GM19397 (cell line): ENCODE measurements at regions not wholly inside any gene's neighbourhood (a gene's known extent, or its start where the extent isn't known, plus 50 kb on each side); places are given as distances from the start of the nearest gene placed in this dataset.
"Not testable (repeated sequence)": the region's sequence is repeated elsewhere in the genome, so short reads cannot be mapped to it uniquely, and the experiment has no call there.

Experiments
- ATAC-seq: cut with Tn5 transposase; IDR thresholded peaks from one replicate; pipeline ENCODE4 v1.9.1; 2021; ENCODE audit warnings: mild to moderate bottlenecking, moderate library complexity; ENCODE audit not compliant: unreplicated experiment

DNA sequence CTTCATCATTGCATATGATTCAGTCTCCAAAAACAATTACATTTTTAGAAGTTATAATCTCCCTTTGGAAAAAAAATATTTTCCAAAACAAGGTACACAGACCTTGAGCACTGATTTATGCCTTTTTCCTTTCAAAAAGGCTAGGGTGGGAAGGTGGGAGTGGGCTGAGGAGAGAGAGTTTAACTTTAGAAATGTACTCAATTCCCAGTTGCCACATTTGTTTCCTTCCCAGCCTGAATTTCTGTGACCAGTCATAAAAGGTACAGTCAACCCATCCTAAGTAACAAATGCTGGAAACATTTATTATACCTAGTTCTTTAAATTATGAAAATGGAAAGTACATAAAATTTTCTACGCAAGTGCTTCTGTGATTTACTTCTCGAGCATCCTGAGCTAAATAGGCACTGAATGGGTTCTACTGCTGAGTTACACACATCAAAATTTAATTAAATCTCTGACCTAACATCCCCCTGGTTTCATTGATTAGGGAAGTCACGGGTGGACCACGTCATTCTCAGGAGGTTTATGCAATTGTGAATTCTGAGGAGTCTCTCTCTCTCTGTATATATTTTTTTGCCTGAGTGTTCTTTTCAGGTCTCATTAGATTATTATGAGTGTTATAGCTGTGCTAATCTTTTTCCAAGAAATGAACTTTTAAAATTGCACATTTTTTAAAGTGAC, 371.8 kb downstream of the BTG1 start:
- ATAC-seq, result no peak

DNA sequence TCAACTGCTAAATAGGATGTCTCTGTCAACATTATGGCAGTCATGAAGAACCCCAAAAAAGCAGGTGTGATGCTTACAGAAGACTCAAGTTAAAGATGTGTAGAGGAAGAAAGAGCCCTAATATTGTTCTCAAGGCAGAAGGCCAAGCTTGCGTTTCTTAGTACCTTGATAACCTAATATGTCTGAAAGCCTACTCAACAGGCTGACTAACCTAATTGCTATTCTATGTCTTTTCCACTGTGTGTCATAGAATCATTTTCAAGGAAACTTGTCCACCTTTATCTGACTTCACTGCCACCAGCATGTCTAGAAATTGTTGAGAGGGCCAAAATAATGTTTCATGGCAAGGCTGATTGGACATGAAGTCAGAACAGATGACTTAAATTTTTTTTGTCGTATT, 373.2 kb downstream of the BTG1 start:
- no peak for ATAC-seq

DNA sequence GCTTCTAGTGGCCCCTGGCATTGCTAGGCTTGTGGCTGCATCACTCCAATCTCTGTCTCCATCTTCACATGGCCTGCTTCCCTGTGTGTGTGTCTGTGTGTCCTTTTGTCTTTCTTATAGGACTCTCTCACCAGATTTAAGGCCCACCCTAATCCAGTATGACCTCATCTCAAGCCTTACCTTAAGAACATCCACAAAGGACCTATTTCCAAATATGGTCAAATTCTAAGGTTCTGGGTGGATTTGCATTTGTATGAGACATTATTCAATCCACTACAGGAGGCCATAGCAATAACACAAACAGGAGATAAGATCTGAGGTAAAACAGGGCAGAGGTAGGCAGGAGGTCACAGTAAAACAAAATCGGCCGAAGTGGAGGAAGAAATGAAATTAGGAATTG, 375.9 kb downstream of the BTG1 start:
- no peak for ATAC-seq

DNA sequence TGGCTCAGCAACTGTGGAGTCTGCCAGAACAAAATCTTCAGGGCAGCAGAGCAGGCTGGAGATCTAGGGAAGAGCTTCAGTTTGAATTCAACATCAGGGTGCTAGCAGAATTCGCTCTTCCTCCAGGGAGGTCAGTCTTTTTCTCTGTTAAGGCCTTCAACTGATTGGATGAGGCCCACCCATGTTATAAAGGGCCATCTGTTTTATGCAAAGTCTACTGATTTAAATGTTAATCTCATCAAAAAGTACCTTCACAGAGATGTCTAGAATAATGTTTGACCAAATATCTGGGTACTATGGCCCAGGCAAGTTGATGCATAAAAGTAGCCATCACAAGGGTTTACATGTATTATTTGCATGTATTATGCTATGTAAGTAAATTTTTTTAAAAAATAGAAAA, 378.4 kb downstream of the BTG1 start:
- no peak for ATAC-seq

DNA sequence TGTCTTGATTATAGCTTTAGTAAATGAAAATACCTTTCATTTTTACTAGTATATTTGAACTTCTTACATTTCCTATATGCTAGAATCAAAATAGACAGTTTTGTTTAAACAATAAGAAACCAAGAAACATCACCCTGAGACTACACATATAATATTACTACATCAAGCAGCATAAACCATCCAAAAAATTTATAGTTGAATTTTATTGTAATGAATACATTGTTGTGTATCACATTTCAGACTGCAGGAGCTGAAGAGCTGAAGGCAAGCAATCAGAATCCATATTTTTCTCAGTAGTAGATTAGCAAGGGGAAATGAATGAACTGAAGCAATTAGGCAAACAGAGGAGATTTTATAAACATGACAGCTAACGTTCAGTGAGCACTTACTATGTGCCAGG, 379.2 kb downstream of the BTG1 start:
- no peak for ATAC-seq

DNA sequence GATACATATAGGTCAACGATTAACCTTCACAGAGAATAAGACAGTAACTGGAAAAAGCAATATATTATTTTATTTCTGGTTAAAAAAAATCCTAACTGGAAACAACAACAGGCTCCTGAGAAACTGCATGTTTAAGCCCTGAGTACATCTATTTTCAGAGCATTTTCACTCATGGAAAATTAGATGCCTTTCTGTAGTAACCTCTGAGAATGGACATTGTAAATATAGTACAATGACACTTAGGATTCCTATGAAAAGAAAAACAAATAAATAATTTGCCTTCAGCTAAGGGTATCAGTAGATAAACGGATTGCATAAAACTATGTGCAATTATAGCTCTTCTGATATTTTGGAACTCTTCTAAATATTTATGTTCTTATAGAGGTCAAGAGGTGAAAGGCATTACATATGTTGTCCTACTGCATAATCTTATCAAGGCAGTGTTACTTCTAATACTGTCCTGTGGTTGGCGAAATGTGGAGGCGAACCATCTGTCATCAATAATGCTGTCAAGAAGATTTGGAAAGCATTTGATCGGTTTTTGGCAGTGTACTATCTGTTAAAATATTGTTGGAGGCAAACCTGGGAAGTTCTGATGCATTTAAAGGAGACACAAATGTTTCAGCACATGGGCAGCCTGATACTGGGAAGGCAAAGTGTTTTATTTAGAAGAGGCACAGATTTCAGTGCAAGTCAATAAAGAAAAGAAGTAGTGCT, 381.8 kb downstream of the BTG1 start:
- no peak for ATAC-seq

DNA sequence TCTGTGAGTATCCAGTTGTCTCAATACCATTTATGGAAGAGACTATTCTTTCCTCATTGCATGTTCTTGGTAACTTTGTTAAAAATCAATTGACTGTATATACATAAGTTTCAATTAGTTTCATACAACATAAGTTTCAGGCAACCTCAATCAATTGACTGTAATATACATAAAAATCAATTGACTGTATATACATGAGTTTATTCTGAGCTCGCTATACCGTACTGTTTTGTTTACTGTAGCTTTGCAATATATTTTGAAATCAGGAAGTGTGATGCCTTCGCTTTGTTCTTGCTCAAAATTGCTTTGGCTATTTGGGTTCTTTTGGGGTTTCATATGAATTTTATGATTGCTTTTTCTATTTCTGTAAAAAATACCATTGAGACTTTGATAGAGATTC, 392.0 kb downstream of the BTG1 start:
- no peak for ATAC-seq

DNA sequence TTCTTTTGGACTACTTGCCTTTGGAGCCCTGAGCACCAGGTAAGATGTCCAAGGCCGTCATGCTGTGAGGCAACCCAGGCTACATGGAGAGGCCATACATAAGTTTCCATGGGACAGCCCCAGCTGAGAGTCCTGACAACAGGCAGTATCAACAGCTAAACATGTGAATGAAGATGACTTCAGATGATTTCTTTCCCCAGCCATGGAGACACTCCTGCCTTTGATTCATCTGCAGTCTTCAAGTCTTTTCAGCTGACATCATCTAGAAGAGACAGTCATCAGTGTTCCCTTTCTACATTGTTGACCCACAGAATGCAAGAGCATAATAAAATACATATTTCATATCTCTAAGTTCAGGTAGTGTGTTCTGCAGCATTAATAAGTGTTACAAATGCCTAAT, 398.7 kb downstream of the BTG1 start:
- no peak for ATAC-seq

DNA sequence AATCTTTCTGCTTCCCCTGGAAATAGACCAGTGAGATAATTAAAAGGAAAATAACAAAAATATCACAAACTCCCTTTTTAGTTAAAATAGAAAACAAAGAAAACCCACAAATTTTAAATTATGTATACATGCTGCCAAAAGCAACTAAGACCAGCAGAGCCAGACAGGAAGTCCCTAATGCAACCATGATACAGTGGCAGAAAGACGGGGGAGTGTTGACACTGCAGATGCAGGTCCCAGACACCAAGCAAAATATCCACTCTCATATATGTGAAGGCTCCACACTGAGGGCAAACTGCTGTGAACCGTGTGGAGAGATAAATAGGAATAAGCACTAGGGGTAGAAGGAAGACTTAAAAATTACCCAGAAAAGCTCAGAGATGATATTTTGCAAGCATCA, 401.0 kb downstream of the BTG1 start:
- no peak for ATAC-seq

DNA sequence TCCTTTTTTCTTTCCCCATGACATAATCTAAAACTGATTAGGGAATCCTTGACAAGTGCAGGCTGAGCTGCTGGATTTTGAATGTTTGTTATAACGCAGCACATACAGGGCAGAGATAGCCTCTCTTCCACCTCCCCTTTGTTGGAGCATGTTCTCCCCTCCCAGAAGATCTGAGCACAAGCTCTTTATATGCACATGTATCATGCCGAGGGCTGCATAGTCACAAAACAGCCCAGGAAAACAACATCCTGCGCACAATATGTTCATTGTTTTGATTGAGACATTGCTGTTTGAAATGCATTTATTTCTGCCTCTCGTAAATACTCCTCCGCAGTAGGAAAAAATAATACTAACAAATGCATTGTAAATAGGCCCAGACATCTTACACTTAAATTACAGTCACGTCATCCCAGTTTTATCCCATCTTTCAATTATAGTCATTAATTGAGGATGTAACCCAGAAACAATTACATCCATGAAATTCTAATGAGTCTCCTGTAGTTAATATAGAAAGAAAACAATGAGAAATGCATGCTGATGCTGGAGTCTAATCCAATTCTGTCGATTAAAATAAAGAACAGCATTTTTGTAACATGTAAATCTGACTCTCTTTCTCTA, 401.8 kb downstream of the BTG1 start:
- ATAC-seq, result no peak

DNA sequence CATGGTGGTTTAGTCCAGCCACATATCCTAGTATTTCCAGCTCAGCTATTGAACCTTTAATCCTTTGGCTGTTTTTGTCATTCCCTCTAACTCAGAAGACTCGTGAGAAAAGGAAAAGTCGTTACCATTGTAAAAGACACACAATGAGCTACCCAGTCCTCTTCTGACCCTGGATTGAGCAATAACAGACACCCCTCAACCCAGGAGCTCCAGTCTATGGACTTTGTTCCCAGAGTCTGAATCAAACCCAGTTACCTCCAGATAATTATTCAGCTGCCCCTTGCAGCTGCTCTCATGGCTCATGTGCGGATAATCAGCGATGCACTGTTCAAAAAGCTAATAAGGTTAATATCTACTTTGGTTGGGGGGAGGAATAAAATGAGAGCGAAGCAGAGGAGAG, 402.4 kb downstream of the BTG1 start:
- ATAC-seq, result no peak

DNA sequence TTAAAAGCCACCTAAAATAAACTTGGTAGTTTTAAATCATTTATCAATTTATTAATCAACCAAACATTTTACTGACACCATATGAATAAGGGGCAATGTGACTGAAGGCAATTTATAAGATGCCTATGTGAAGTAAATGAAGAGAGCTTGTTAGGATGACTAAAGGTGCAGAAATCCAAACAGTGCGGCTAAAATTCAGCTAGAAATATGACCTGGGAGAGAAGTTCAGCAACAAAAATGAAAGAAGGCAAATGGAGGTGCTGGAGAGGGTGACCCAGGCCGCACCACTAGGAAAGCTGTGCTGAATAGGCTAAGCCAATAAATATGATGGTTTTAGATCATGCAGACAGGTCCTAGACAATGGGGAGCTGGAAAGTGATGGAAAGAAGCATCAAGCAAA, 403.7 kb downstream of the BTG1 start:
- no peak for ATAC-seq

DNA sequence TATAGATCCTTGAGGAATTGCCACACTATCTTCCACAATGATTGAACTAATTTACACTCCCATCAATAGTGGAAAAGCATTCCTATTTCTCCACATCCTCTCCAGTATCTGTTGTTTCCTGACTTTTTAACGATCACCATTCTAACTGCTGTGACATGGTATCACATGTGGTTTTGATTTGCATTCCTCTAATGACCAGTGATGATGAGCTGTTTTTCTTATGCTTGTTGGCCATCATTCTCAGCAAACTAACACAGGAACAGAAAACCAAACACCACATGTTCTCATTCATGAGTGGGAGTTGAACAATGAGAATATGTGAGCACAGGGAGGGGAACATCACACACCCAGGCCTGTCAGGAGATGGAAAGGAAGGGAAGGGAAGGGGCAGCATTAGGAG, 411.8 kb downstream of the BTG1 start:
- not testable (repeated sequence) for ATAC-seq

DNA sequence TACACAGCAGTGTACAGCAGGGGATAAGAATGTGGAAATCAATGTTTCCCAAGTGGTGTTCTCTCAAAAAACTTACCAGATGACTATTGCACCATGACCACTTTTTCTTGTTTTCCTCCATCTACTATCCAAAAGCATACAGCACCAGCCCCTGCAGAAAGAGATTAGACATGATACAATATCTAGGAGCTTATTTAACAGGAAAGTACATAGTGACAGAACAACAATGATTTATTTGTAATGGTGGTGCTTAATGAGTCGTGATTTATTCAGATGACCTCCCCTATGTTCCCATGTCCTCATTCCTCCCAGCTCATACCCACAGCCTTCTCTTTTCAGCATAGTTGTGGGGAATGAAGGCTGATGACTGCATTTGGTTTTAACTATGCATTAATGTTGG, 413.6 kb downstream of the BTG1 start:
- no peak for ATAC-seq

DNA sequence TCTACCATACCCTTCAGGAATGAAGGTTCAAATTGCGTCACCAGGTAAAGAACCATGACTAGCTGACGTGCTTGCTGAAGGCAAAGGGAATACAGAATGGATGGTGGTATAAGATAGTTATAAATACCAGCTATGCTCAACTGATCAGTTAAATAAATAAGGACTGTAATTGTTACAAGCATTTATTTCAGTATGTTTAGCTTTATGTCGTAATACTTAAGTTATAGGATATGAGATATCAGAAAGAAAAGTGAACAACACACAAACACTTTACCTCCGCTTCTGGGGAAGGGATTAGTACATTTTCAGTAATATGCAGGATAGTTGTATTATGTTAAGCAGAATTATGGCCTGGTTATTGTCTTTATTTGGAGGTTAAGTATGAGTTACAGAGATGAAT, 416.1 kb downstream of the BTG1 start:
- no peak for ATAC-seq

DNA sequence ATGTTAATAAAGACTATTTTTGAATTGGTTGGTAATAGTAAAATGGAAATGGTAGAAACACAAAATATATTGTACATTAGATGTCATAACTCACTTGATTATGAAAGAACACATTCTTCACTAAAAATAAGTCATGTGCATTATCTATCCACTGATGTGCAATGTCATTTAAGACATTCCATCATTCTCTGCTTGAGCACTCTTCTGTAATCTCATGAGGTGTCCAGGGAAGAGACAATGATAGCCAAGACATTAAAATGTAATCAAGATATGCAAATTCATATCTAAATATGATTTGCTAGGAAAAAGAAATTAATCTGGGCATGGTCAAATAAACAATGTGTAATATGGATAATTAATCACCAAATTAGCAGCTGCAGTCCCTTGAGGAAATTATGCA, 422.5 kb downstream of the BTG1 start:
- ATAC-seq, result no peak

DNA sequence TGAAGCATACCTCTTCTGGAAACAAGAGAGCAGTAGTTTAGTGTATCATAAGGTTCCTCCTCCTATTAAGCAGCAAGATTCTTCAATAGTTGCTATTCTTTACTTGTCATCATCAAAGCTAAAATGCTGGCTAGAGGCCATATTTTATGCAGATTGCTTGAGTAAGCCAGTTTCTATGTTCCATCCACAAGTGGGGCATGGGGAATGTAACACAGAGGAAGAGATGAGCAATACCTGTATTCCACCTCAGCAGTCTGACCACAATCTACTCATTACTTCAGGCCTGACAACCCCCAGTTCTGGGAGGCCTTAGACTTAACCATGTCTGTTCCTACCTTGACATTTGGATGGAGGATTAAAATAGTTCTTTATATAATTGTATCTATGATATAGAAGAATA, 423.6 kb downstream of the BTG1 start:
- no peak for ATAC-seq

DNA sequence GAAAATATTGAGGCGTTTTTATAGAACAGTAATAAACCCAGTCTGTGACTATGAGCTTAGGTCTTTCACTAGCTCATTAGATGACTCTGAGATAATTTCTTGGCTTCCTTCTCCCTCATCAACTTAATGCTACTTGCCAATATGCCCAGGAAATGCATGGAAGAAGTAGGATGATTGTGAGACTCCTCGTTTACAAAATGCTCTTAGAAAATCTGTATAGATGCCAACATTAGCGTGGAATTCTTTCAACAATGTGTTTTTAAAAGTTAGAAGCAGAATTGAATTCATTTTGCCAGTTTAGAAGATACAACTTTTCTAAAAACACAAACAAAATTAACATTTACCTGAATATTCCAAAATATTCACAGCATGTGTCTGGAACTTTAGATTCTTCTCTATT, 424.6 kb downstream of the BTG1 start:
- no peak for ATAC-seq

DNA sequence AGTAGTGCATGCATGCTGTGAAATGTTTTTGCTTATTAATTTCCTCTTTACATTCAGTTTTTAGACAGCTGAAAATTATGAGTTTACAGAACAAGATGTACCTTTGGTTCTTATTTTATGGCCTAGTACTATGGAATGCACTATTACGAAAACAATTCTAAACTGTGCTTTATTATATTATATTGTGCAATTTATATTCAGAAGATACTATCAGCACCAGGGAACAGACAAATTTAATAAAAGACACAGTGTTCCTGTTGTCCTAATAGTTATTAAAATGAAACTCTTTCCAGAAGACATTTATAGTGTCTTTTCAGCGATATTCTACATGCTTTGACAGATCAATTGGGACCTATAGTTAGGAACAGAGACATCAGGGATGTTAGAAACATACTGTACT, 427.3 kb downstream of the BTG1 start:
- no peak for ATAC-seq

DNA sequence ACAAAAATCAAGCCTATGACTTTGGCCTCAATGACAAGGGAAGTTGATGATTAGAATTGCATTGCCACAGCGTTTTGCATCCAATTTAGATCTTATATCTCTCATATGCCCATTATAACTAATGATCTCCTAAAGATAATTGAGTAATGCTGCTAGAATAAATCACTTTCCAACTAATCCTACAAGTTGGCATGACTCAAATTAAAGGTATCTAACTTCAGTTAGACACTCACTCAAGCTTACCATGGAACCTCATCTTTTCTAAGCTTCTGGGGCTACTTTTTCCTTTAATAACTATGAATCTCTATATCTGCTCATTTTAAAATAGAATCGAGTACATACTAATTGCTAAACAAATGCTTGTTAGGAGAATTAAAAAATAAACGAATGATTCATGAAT, 427.8 kb downstream of the BTG1 start:
- no peak for ATAC-seq

DNA sequence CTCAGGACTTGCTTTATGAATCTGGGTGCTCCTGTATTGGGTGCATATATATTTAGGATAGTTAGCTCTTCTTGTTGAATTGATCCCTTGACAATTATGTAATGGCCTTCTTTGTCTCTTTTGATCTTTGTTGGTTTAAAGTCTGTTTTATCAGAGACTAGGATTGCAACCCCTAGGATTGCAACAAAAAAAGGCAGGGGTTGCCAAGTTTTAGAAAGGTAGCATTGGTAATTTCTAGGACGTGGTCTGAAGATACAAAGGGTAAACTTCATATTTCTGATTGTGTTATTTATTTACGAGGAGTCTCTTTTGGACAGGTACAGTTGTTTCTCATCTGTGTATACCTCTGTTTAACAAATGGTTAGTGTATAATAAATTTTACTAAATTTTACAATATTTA, 433.7 kb downstream of the BTG1 start:
- not testable (repeated sequence) for ATAC-seq

DNA sequence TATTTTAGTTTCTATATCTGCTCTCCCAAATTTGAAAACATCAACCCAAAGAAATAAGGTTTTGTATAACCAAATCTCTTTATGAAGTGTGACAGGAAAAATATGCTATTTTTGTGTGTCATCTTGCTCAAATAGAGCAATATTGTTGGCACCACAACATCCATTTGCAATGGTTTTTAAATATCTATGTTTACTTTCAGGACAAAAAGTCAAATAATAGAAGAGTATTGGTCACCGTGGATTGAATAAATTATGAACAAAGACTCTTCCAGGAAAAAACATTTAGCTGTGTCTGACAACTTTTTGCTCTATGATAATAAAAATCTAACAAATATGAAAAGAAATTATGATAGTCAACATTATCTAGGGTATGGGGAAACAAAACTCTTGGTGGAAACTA, 439.2 kb downstream of the BTG1 start:
- ATAC-seq, result no peak
